ENCODE measurements at regions not wholly inside any gene's neighbourhood (a gene's known extent, or its start where the extent isn't known, plus 50 kb on each side); places are given as distances from the start of the nearest gene placed in this dataset.

GRCh38 chr5:100690036-100690560 lies 154.9 kb downstream of the FAM174A start:
- no peak overlapping the region for H3K4me3 ChIP-seq
- no peaks in the 10 kb centered on the region for H3K27me3 ChIP-seq
- TF ChIP-seq, protein P1, sequence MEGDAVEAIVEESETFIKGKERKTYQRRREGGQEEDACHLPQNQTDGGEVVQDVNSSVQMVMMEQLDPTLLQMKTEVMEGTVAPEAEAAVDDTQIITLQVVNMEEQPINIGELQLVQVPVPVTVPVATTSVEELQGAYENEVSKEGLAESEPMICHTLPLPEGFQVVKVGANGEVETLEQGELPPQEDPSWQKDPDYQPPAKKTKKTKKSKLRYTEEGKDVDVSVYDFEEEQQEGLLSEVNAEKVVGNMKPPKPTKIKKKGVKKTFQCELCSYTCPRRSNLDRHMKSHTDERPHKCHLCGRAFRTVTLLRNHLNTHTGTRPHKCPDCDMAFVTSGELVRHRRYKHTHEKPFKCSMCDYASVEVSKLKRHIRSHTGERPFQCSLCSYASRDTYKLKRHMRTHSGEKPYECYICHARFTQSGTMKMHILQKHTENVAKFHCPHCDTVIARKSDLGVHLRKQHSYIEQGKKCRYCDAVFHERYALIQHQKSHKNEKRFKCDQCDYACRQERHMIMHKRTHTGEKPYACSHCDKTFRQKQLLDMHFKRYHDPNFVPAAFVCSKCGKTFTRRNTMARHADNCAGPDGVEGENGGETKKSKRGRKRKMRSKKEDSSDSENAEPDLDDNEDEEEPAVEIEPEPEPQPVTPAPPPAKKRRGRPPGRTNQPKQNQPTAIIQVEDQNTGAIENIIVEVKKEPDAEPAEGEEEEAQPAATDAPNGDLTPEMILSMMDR (IDR thresholded peaks at IDR 0.05): no peak
- H3K4me1 ChIP-seq: no peaks in the 10 kb centered on the region
- H3K27ac ChIP-seq: no peak overlapping the region
- intact Hi-C loops (cut with DNase I): no loop called here
- H3K36me3 ChIP-seq: no peaks in the 10 kb centered on the region
- no peak for DNase-seq (ENCODE audit: low spot score in 2 of 2)
- H3K9me3 ChIP-seq: no peaks in the 10 kb centered on the region

GRCh38 chr5:100691085-100691484 lies 155.9 kb downstream of the FAM174A start:
- Histone ChIP-seq H3K36me3 (no peaks in the 10 kb centered on the region), H3K4me1 (no peaks in the 10 kb centered on the region), H3K27ac (no peak overlapping the region), H3K9me3 (no peaks in the 10 kb centered on the region), H3K27me3 (no peaks in the 10 kb centered on the region), H3K4me3 (no peak overlapping the region)
- no peak for DNase-seq (ENCODE audit: low spot score in 2 of 2)
- intact Hi-C loops (cut with DNase I): no loop called here
- TF ChIP-seq, protein P1 (IDR thresholded peaks at IDR 0.05): no peak

GRCh38 chr5:100691548-100691947 lies 156.4 kb downstream of the FAM174A start:
- Histone ChIP-seq H3K4me3 (no peak overlapping the region), H3K4me1 (no peaks in the 10 kb centered on the region), H3K9me3 (no peaks in the 10 kb centered on the region), H3K27me3 (no peaks in the 10 kb centered on the region), H3K36me3 (no peaks in the 10 kb centered on the region), H3K27ac (no peak overlapping the region)
- no peak for DNase-seq (ENCODE audit: low spot score in 2 of 2)
- TF ChIP-seq, protein P1 (IDR thresholded peaks at IDR 0.05): no peak
- intact Hi-C loops (cut with DNase I): no loop called here

GRCh38 chr5:100693481-100693880 lies 158.3 kb downstream of the FAM174A start:
- intact Hi-C loops (cut with DNase I): no loop called here
- TF ChIP-seq, protein P1 (IDR thresholded peaks at IDR 0.05): no peak
- H3K4me3 ChIP-seq: no peak overlapping the region
- H3K9me3 ChIP-seq: no peaks in the 10 kb centered on the region
- H3K4me1 ChIP-seq: no peaks in the 10 kb centered on the region
- no peak overlapping the region for H3K27ac ChIP-seq
- H3K27me3 ChIP-seq: no peaks in the 10 kb centered on the region
- DNase-seq (ENCODE audit: low spot score in 2 of 2): no peak
- H3K36me3 ChIP-seq: no peaks in the 10 kb centered on the region

DNA sequence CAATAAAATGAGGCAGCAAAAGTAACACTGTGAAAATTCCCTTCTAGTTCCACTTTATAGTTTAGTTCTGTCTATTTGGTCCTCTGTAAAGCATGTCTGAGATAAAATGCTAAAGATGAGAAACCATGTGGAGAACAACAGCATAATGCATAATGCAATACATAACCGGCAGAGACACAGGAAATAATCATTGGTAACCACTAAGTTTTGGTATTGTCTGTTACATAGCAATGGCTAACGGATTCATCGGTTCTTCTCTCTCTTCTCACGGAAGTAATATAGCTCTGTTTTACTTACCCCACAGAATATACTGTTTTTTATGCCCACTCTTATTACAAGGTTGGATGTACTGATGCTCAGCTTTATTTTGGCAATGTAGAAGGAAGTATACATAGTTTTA lies 158.9 kb downstream of the FAM174A start:
- intact Hi-C loops (cut with DNase I): no loop called here
- H3K36me3 ChIP-seq: no peaks in the 10 kb centered on the region
- DNase-seq (ENCODE audit: low spot score in 2 of 2): no peak
- no peak overlapping the region for H3K4me3 ChIP-seq
- TF ChIP-seq, protein P1 (IDR thresholded peaks at IDR 0.05): no peak
- H3K27me3 ChIP-seq: no peaks in the 10 kb centered on the region
- H3K27ac ChIP-seq: no peak overlapping the region
- H3K4me1 ChIP-seq: no peaks in the 10 kb centered on the region
- H3K9me3 ChIP-seq: no peaks in the 10 kb centered on the region

DNA sequence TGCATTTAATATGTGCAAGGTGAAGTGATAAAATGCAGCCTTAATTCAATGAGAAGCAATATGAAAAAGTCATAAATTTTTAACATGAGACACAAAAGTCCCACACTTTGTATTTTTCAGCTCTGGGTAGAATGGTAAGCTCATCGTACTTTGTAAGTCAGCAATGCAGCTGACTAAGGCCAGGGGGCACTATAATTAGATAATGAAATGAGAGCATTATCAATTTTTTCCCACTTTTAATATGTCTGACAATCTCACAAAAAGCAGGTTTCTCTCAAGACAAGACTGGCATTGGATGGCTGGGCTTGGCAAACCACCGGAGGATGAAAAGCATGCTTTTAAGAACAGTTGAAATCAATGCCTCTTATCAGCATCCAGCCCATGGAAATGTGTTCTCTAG lies 162.8 kb downstream of the FAM174A start:
- H3K27ac ChIP-seq: no peak overlapping the region

More for the DNA sequence above, 162.8 kb downstream of the FAM174A start:
- no peaks in the 10 kb centered on the region for H3K27me3 ChIP-seq
- H3K4me3 ChIP-seq: no peak overlapping the region
- H3K9me3 ChIP-seq: no peaks in the 10 kb centered on the region
- DNase-seq (ENCODE audit: low spot score in 2 of 2): no peak
- H3K4me1 ChIP-seq: no peaks in the 10 kb centered on the region
- TF ChIP-seq, protein P1 (IDR thresholded peaks at IDR 0.05): no peak
- intact Hi-C loops (cut with DNase I): no loop called here
- H3K36me3 ChIP-seq: no peaks in the 10 kb centered on the region

Data from ascending aorta (tissue), 2 donors.